PC-3 (cell line): ENCODE measurements at regions not wholly inside any gene's neighbourhood (a gene's known extent, or its start where the extent isn't known, plus 50 kb on each side); places are given as distances from the start of the nearest gene placed in this dataset.
"Not testable (repeated sequence)": the region's sequence is repeated elsewhere in the genome, so short reads cannot be mapped to it uniquely, and the experiment has no call there.

ENCODE experiments used
- CTCF ChIP-seq: fragments of 300-600 bp; sonication (generic); conservative IDR thresholded peaks from 2 replicates; pipeline ENCODE4 v1.5.1; 2017; ENCODE audit warnings: antibody characterized with exemption, low read depth, mild to moderate bottlenecking, low read length
- EZH2 ChIP-seq: fragments of 300-600 bp; sonication (generic); IDR thresholded peaks from one replicate; pipeline ENCODE4 v1.6.1; 2017; ENCODE audit warnings: antibody characterized with exemption, mild to moderate bottlenecking, low read length; ENCODE audit not compliant: unreplicated experiment

GRCh38 chr7:52328328-52328727 lies 707.1 kb upstream of the POM121L12 start:
- not testable (repeated sequence) for TF ChIP-seq CTCF, EZH2
